Endodermal cell (in vitro differentiated cells): ENCODE measurements at regions not wholly inside any gene's neighbourhood (a gene's known extent, or its start where the extent isn't known, plus 50 kb on each side); places are given as distances from the start of the nearest gene placed in this dataset.

Experiments
- DNase-seq: peaks from one replicate; pipeline ENCODE4 v3.0.0-alpha.2; 2017
- H3K27ac ChIP-seq: 2 replicates; pipeline ENCODE4 v1.5.1; 2013; ENCODE audit warnings: mild to moderate bottlenecking, low read depth, low read length, moderate library complexity
- H3K27me3 ChIP-seq: 2 replicates; pipeline ENCODE4 v1.6.1; 2013; ENCODE audit warnings: mild to moderate bottlenecking, low read length, moderate library complexity; ENCODE audit not compliant: insufficient read depth, control insufficient read depth, poor library complexity, severe bottlenecking
- H3K36me3 ChIP-seq: 2 replicates; pipeline ENCODE4 v1.7.0; 2013; ENCODE audit warnings: mild to moderate bottlenecking, low read length, moderate library complexity; ENCODE audit not compliant: control insufficient read depth, insufficient read depth
- H3K4me1 ChIP-seq: one replicate; pipeline ENCODE4 v1.7.0; 2013; ENCODE audit warnings: low read length; ENCODE audit not compliant: control insufficient read depth, insufficient read depth
- H3K4me3 ChIP-seq: 2 replicates; pipeline ENCODE4 v1.5.1; 2013; ENCODE audit warnings: mild to moderate bottlenecking, low read length, moderate library complexity
- H3K9ac ChIP-seq: 2 replicates; pipeline ENCODE4 v1.6.1; 2013; ENCODE audit warnings: mild to moderate bottlenecking, low read length, moderate library complexity; ENCODE audit not compliant: poor library complexity, severe bottlenecking; ENCODE audit errors: extremely low read depth
- H3K9me3 ChIP-seq: 2 replicates; pipeline ENCODE4 v1.6.1; 2013; ENCODE audit warnings: mild to moderate bottlenecking, low read length, moderate library complexity; ENCODE audit not compliant: control insufficient read depth
- H3K27ac Mint-ChIP-seq: 2 replicates; pipeline ENCODE4 v1.8.0; 2020; ENCODE audit warnings: mixed read lengths
- H3K27me3 Mint-ChIP-seq: 2 replicates; pipeline ENCODE4 v1.8.0; 2021; ENCODE audit warnings: mild to moderate bottlenecking, mixed read lengths; ENCODE audit not compliant: insufficient read depth
- H3K36me3 Mint-ChIP-seq: 2 replicates; pipeline ENCODE4 v1.8.0; 2020; ENCODE audit warnings: low read depth, mixed read lengths
- H3K4me1 Mint-ChIP-seq: 2 replicates; pipeline ENCODE4 v1.8.0; 2020; ENCODE audit warnings: mixed read lengths
- H3K4me3 Mint-ChIP-seq: 2 replicates; pipeline ENCODE4 v1.8.0; 2020; ENCODE audit warnings: mild to moderate bottlenecking, moderate library complexity, mixed read lengths
- H3K9me3 Mint-ChIP-seq: 2 replicates; pipeline ENCODE4 v1.8.0; 2020; ENCODE audit warnings: mild to moderate bottlenecking, mixed read lengths
- CTCF ChIP-seq: fragments of 200-600 bp; sonication (generic); conservative IDR thresholded peaks from 2 replicates; pipeline ENCODE4 v1.5.0; 2021; ENCODE audit warnings: antibody characterized with exemption, mild to moderate bottlenecking
- WGBS, 2 experiments: methylation state at CpG; one replicate each; pipeline versions ENCODE4 v1.1.5 to v1.1.7; 2013; ENCODE audit warnings: missing lambda C conversion rate in 2 of 2, mixed read lengths in 1 of 2; ENCODE audit not compliant: insufficient coverage in 1 of 2, insufficient read length in 1 of 2; 5-methylcytosine and 5-hydroxymethylcytosine counted together

- Mint-ChIP-seq H3K27me3 (no peaks in the 10 kb centered on the region), H3K36me3 (no peaks in the 10 kb centered on the region), H3K27ac (no peak overlapping the region), H3K4me3 (no peak overlapping the region), H3K9me3 (no peaks in the 10 kb centered on the region), H3K4me1 (peaks cover 4% of the 10 kb centered on the region)
- Histone ChIP-seq H3K9me3 (no peaks in the 10 kb centered on the region), H3K27me3 (no peaks in the 10 kb centered on the region), H3K36me3 (no peaks in the 10 kb centered on the region), H3K4me3 (no peak overlapping the region), H3K27ac (no peak overlapping the region), H3K9ac (no peak overlapping the region), H3K4me1 (no peaks in the 10 kb centered on the region)
- no peak for DNase-seq
- no peak for TF ChIP-seq CTCF
- 94% methylated on average over 4 to 7 of the region's 7 CpGs for WGBS, 2 experiments
These were observed 65.7 kb downstream of the KLF12 start for GRCh38 chr13:74068471-74068870.

- no peak overlapping the region for H3K4me3 Mint-ChIP-seq
- H3K27me3 Mint-ChIP-seq: no peaks in the 10 kb centered on the region
- no peak overlapping the region for H3K27ac Mint-ChIP-seq
- H3K4me3 ChIP-seq: no peak overlapping the region
- H3K27ac ChIP-seq: no peak overlapping the region
- TF ChIP-seq CTCF: no peak
- no peaks in the 10 kb centered on the region for H3K36me3 ChIP-seq
- no peaks in the 10 kb centered on the region for H3K36me3 Mint-ChIP-seq
- no peaks in the 10 kb centered on the region for H3K27me3 ChIP-seq
- H3K4me1 ChIP-seq: no peaks in the 10 kb centered on the region
- no peak overlapping the region for H3K9ac ChIP-seq
- peaks cover 4% of the 10 kb centered on the region for H3K4me1 Mint-ChIP-seq
- H3K9me3 Mint-ChIP-seq: no peaks in the 10 kb centered on the region
- WGBS, 2 experiments: 98 to 100% methylated on average over 1 to 2 of the region's 2 CpGs
- no peak for DNase-seq
- H3K9me3 ChIP-seq: no peaks in the 10 kb centered on the region
These were observed 66.4 kb downstream of the KLF12 start for GRCh38 chr13:74067818-74068217.

- Histone ChIP-seq H3K9me3 (no peaks in the 10 kb centered on the region), H3K27me3 (no peaks in the 10 kb centered on the region), H3K4me3 (no peak overlapping the region), H3K4me1 (no peaks in the 10 kb centered on the region), H3K27ac (no peak overlapping the region), H3K9ac (no peak overlapping the region), H3K36me3 (no peaks in the 10 kb centered on the region)
- Mint-ChIP-seq H3K27me3 (no peaks in the 10 kb centered on the region), H3K36me3 (no peaks in the 10 kb centered on the region), H3K4me3 (no peak overlapping the region), H3K4me1 (peaks cover 4% of the 10 kb centered on the region), H3K9me3 (no peaks in the 10 kb centered on the region), H3K27ac (no peak overlapping the region)
- DNase-seq: no peak
- no peak for TF ChIP-seq CTCF
These were observed 67.3 kb downstream of the KLF12 start for GRCh38 chr13:74066937-74067336.
